Small intestine (tissue), 7 donors: ENCODE measurements at regions not wholly inside any gene's neighbourhood (a gene's known extent, or its start where the extent isn't known, plus 50 kb on each side); places are given as distances from the start of the nearest gene placed in this dataset.

Experiments used
- DNase-seq, 2 donors: peaks; one replicate each; pipeline versions ENCODE4 v3.0.0 to v3.0.0-alpha.2; 2013
- FAIRE-seq: peaks from 2 replicates; lab custom pipeline; 2012; peaks lifted over from hg19 to GRCh38; lab: Jason Lieb, UNC
- H3K27ac ChIP-seq, 3 donors: one replicate each; pipeline ENCODE4 v1.5.1; 2013; ENCODE audit warnings: low read length in 2 of 3, mild to moderate bottlenecking in 2 of 3, control low read depth in 1 of 3, inconsistent platforms in 1 of 3, low read depth in 1 of 3, moderate library complexity in 1 of 3
- H3K27me3 ChIP-seq, 3 donors: one replicate each; pipeline ENCODE4 v1.6.1; 2013; ENCODE audit warnings: low read length in 3 of 3, inconsistent platforms in 1 of 3; ENCODE audit not compliant: control insufficient read depth in 3 of 3, insufficient read depth in 3 of 3
- H3K36me3 ChIP-seq, 3 donors: one replicate each; pipeline ENCODE4 v1.6.1; 2013; ENCODE audit warnings: low read length in 3 of 3, inconsistent platforms in 1 of 3, low read depth in 1 of 3, mild to moderate bottlenecking in 1 of 3, moderate library complexity in 1 of 3; ENCODE audit not compliant: control insufficient read depth in 3 of 3, insufficient read depth in 2 of 3
- H3K4me1 ChIP-seq, 3 donors: one replicate each; pipeline ENCODE4 v1.6.1; 2013; ENCODE audit warnings: low read length in 2 of 3, inconsistent platforms in 1 of 3, low read depth in 1 of 3, mild to moderate bottlenecking in 1 of 3, moderate library complexity in 1 of 3; ENCODE audit not compliant: control insufficient read depth in 3 of 3, insufficient read depth in 2 of 3
- H3K4me3 ChIP-seq, 3 donors: one replicate each; pipeline ENCODE4 v1.5.1; 2013; ENCODE audit warnings: low read length in 3 of 3, control low read depth in 1 of 3, inconsistent platforms in 1 of 3, low read depth in 1 of 3, mild to moderate bottlenecking in 1 of 3, moderate library complexity in 1 of 3
- H3K9me3 ChIP-seq, 2 donors: one replicate each; pipeline ENCODE4 v1.6.1; 2013; ENCODE audit warnings: low read depth in 1 of 2, low read length in 1 of 2; ENCODE audit not compliant: control insufficient read depth in 2 of 2, insufficient read depth in 1 of 2
- WGBS, 3 donors: extraction: QIAGEN DNeasy Blood & Tissue Kit; methylation state at CpG; one replicate each; pipeline ENCODE4 v1.1.7; 2013; 5-methylcytosine and 5-hydroxymethylcytosine counted together
- donor health status: healthy with polysubstance abuse.
- donor health status: control.
- donor health status: control.
- donor health status: Bipolar disorder and iron deficiency.
- donor health status: healthy.

- no peaks in the 10 kb centered on the region for H3K36me3 ChIP-seq
- no peaks in the 10 kb centered on the region for H3K27me3 ChIP-seq
- DNase-seq (no peak), FAIRE-seq (no peak)
- no peaks in the 10 kb centered on the region for H3K9me3 ChIP-seq
- no peak overlapping the region for H3K4me3 ChIP-seq
- H3K4me1 ChIP-seq = no peaks in the 10 kb centered on the region
- H3K27ac ChIP-seq = no peak overlapping the region
Measured at GRCh38 chr7:152486968-152487367, 51.2 kb upstream of the KMT2C start.

- FAIRE-seq (no peak), DNase-seq (no peak)
- Histone ChIP-seq H3K27ac (no peak overlapping the region), H3K4me3 (no peak overlapping the region), H3K9me3 (no peaks in the 10 kb centered on the region), H3K36me3 (no peaks in the 10 kb centered on the region), H3K4me1 (no peaks in the 10 kb centered on the region), H3K27me3 (no peaks in the 10 kb centered on the region)
- WGBS, 3 donors = 84 to 91% (median 86%) methylated on average over 4 of the region's 4 CpGs
Measured at GRCh38 chr7:152485826-152486225, 50.0 kb upstream of the KMT2C start.
